T-helper 2 cell treated with Interferon-gamma antibody and Interleukin-4, amounts not matched to agents 5 μg/mL and 100 μg/mL, for 36 hours (primary cell): ENCODE measurements at regions not wholly inside any gene's neighbourhood (a gene's known extent, or its start where the extent isn't known, plus 50 kb on each side); places are given as distances from the start of the nearest gene placed in this dataset.

Experiments used
- DNase-seq: peaks from one replicate; pipeline ENCODE4 v3.0.0; 2021; ENCODE audit warnings: low spot score
- H3K27ac Mint-ChIP-seq: one replicate; pipeline ENCODE4 v1.8.0; 2021; ENCODE audit warnings: mild to moderate bottlenecking, mixed read lengths
- H3K27me3 Mint-ChIP-seq: one replicate; pipeline ENCODE4 v1.8.0; 2021; ENCODE audit warnings: low read depth, mixed read lengths
- H3K36me3 Mint-ChIP-seq: one replicate; pipeline ENCODE4 v1.8.0; 2021; ENCODE audit warnings: low read depth, mixed read lengths
- H3K4me1 Mint-ChIP-seq: one replicate; pipeline ENCODE4 v1.8.0; 2021; ENCODE audit warnings: low read depth, mixed read lengths
- H3K4me3 Mint-ChIP-seq: one replicate; pipeline ENCODE4 v1.8.0; 2022; ENCODE audit warnings: mild to moderate bottlenecking, moderate library complexity, mixed read lengths
- H3K9me3 Mint-ChIP-seq: one replicate; pipeline ENCODE4 v1.8.0; 2021; ENCODE audit warnings: mixed read lengths

DNA sequence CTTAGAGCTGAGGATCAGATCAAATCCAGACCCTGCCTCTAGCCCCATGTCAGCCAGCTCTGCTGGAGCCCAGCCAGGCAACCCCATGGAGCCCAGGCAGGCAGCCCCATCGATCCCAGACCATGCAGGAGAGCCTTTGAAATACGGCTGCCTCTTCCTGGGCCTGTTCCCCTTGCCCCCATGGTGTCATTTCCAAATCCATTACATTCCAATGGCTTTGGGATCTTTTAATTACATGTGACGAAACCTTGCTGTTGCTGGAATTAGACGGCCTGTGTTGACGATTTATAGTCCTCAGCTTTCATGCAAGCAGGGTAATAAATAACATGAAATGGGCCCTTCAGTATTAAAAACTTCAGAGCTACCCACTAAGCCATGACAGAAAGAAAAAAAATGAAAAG lies 75.8 kb upstream of the SLC14A2 start:
- no peaks in the 10 kb centered on the region for H3K36me3 Mint-ChIP-seq
- H3K9me3 Mint-ChIP-seq = peaks cover 4% of the 10 kb centered on the region
- DNase-seq = no peak
- no peak overlapping the region for H3K27ac Mint-ChIP-seq
- H3K27me3 Mint-ChIP-seq = no peaks in the 10 kb centered on the region
- no peak overlapping the region for H3K4me3 Mint-ChIP-seq
- no peaks in the 10 kb centered on the region for H3K4me1 Mint-ChIP-seq

DNA sequence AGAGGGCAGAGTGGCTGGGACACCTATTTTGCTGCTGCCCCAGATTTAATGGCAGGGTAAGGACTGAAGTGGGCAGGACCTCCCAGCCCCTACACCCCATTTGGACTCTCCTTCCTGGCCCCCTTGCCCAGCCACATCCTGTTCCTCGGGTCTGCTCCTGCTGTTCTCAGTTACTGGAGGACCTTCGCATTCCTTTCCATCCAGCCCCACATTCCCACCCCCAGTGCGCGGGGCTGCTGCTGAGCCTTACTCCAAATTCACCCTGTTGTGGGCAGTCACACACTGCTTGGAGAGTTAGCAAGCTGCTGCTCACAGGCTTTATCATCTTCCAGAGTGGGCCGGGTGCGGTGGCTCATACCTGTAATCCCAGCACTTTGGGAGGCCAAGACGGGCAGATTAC lies 75.2 kb upstream of the SLC14A2 start:
- H3K36me3 Mint-ChIP-seq = no peaks in the 10 kb centered on the region
- no peak for DNase-seq
- H3K27ac Mint-ChIP-seq = no peak overlapping the region
- H3K27me3 Mint-ChIP-seq = no peaks in the 10 kb centered on the region
- no peaks in the 10 kb centered on the region for H3K4me1 Mint-ChIP-seq
- no peak overlapping the region for H3K4me3 Mint-ChIP-seq
- peaks cover 4% of the 10 kb centered on the region for H3K9me3 Mint-ChIP-seq

GRCh38 chr18:45541421-45541820 lies 73.9 kb upstream of the SLC14A2 start:
- Mint-ChIP-seq H3K27ac (no peak overlapping the region), H3K4me1 (no peaks in the 10 kb centered on the region), H3K36me3 (no peaks in the 10 kb centered on the region), H3K4me3 (no peak overlapping the region), H3K27me3 (no peaks in the 10 kb centered on the region), H3K9me3 (peaks cover 4% of the 10 kb centered on the region)
- no peak for DNase-seq

DNA sequence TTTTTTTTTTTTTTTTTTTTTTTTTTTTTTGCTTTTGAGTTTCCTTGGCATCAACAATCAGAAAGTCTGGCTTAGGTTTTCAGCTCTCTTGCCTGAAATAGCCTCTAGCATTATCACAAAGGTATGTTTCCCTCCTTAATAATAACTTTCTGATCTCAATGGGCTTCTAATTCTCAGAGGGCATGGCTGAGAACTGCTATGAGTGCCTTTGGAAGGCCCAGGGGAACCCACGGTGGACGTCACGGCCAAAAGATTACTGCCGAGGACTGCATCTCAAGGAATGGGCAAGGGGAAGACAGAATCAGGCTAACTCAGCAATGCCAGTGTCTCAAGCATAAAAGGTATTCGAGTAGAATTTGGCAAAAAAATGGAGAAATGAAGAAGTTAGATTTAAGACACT lies 73.2 kb upstream of the SLC14A2 start:
- no peaks in the 10 kb centered on the region for H3K4me1 Mint-ChIP-seq
- no peaks in the 10 kb centered on the region for H3K36me3 Mint-ChIP-seq
- no peak for DNase-seq
- no peak overlapping the region for H3K4me3 Mint-ChIP-seq
- peaks cover 4% of the 10 kb centered on the region for H3K9me3 Mint-ChIP-seq
- H3K27me3 Mint-ChIP-seq = no peaks in the 10 kb centered on the region
- no peak overlapping the region for H3K27ac Mint-ChIP-seq

DNA sequence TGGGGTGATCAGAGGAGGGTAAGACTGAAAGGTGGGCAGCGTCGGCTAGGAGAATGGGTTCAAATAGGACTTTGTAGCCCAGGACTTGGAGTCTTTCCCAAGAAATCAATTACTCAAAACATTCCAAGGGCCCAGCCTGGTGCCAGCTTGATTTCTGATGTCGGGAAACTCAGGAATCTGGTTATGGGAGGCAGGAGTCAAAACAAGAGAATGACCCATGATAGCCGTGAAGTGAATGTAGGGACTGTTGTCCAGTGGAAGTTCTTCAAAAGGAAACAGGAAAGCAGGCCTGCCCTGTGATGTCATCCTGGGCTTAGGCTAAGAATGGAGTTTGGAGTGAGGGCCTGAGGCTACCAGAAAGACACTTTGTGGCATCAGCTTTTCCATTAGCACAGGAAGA lies 67.4 kb upstream of the SLC14A2 start:
- H3K4me1 Mint-ChIP-seq = no peaks in the 10 kb centered on the region
- H3K4me3 Mint-ChIP-seq = no peak overlapping the region
- no peak for DNase-seq
- H3K27ac Mint-ChIP-seq = no peak overlapping the region
- no peaks in the 10 kb centered on the region for H3K27me3 Mint-ChIP-seq
- H3K36me3 Mint-ChIP-seq = no peaks in the 10 kb centered on the region
- H3K9me3 Mint-ChIP-seq = no peaks in the 10 kb centered on the region

DNA sequence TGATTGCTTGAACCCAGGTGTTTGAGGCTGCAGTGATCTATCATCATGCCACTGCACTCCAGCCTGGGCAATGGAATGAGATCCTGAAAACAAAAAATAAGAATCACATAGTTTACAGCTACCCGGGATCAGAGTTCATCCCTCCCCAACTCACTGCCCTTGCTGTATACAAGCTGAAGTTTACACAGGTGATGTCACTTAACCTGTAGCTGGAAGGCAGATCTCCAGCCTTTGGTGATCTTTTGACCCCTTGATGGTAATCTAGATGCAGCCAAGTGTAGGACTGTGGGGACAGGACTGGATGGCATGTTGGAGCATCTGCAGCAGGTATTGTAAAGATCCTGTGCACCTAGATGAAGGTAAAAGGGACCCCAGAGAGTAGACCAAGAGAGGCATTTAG lies 66.7 kb upstream of the SLC14A2 start:
- no peak for DNase-seq
- H3K9me3 Mint-ChIP-seq = no peaks in the 10 kb centered on the region
- no peaks in the 10 kb centered on the region for H3K4me1 Mint-ChIP-seq
- H3K27ac Mint-ChIP-seq = no peak overlapping the region
- H3K4me3 Mint-ChIP-seq = no peak overlapping the region
- H3K36me3 Mint-ChIP-seq = no peaks in the 10 kb centered on the region
- no peaks in the 10 kb centered on the region for H3K27me3 Mint-ChIP-seq

- H3K36me3 Mint-ChIP-seq = no peaks in the 10 kb centered on the region
- no peak for DNase-seq
- no peak overlapping the region for H3K27ac Mint-ChIP-seq
- H3K9me3 Mint-ChIP-seq = no peaks in the 10 kb centered on the region
- H3K27me3 Mint-ChIP-seq = no peaks in the 10 kb centered on the region
- no peak overlapping the region for H3K4me3 Mint-ChIP-seq
- H3K4me1 Mint-ChIP-seq = no peaks in the 10 kb centered on the region
Observed at GRCh38 chr18:45549290-45549689, 66.0 kb upstream of the SLC14A2 start.

DNA sequence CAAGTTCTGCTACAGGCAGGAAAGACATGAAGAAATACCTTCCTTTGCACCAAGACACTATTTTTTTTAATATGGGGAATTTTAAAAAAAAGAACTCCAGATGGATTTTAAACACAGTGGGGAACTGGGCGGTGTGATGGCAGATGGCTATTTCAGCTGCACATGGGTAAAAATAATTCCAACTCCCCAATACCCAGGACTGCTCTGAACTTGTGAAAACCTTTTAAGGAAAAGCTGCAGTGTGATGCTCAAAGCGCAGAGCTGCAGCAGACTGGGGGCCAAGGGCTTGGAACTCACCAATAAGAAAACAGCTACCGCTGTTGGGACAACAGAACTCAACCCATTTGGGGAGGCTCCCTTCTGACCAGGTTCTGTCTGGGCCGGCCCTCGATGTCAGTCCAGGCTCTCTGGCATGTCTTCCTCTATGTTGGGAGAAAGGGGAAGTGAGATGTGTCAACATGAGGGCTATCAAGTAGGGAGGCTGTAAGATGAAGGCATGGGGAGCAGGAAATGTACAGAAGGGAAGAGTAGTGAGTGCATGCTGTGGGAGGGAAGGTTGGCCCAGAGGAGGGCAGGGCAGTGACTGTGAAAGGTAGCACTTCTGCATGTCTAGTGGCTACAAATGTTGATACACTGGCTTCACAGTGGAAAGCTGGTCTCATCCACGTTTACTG lies 64.0 kb upstream of the SLC14A2 start:
- no peak for DNase-seq
- Mint-ChIP-seq H3K4me3 (no peak overlapping the region), H3K9me3 (no peaks in the 10 kb centered on the region), H3K27me3 (no peaks in the 10 kb centered on the region), H3K4me1 (no peaks in the 10 kb centered on the region), H3K36me3 (no peaks in the 10 kb centered on the region), H3K27ac (no peak overlapping the region)

GRCh38 chr18:45553723-45554388 lies 61.4 kb upstream of the SLC14A2 start:
- Mint-ChIP-seq H3K9me3 (no peaks in the 10 kb centered on the region), H3K36me3 (no peaks in the 10 kb centered on the region), H3K4me1 (no peaks in the 10 kb centered on the region), H3K27me3 (no peaks in the 10 kb centered on the region), H3K27ac (no peak overlapping the region), H3K4me3 (no peak overlapping the region)
- no peak for DNase-seq

- DNase-seq = no peak
- H3K27me3 Mint-ChIP-seq = no peaks in the 10 kb centered on the region
- no peak overlapping the region for H3K27ac Mint-ChIP-seq
Observed at GRCh38 chr18:45554389-45554737, 60.9 kb upstream of the SLC14A2 start.

DNA sequence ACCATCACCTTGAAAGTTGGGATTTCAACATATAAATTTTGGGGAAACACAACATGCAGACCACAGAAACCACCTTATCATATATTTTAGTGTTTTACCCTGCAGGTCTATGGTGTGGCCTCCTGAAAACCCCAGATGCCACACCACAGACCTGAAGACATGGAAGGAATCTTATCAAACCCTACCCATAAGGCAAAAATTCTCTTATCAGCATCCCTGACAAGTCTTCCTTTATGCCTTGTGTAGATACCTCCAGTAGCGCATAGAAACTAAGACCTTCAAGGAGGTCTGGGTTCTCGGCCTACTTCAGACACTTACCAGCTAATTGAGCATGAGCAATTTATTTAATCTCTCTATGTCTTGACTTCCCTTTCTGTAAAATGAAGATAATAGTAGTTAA lies 59.1 kb upstream of the SLC14A2 start:
- Mint-ChIP-seq H3K9me3 (no peaks in the 10 kb centered on the region), H3K27ac (no peak overlapping the region), H3K4me1 (no peaks in the 10 kb centered on the region), H3K27me3 (no peaks in the 10 kb centered on the region), H3K4me3 (no peak overlapping the region), H3K36me3 (no peaks in the 10 kb centered on the region)
- DNase-seq = no peak

More at GRCh38 chr18:45554389-45554737, 60.9 kb upstream of the SLC14A2 start:
- H3K4me3 Mint-ChIP-seq = no peak overlapping the region
- H3K4me1 Mint-ChIP-seq = no peaks in the 10 kb centered on the region
- no peaks in the 10 kb centered on the region for H3K36me3 Mint-ChIP-seq
- H3K9me3 Mint-ChIP-seq = no peaks in the 10 kb centered on the region

DNA sequence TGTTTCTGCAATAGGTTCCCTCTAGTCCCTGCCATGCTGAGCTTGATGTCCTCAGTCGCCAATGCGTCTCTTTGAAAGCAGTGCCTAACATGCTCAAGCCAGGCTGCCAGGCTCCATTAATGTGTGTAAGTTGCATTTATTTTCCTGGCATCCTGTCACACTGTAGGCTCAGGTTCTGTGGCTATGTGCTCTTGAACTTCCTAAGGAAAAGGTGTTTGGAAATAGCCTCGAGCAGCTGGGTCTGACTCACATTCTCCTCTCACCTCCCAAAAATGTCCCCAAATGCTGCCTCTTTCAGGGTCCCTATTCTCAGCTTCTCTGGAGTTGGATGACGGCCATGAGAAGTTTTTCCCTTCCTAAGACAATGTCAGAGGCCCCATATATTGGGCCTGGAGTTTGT lies 58.0 kb upstream of the SLC14A2 start:
- no peaks in the 10 kb centered on the region for H3K9me3 Mint-ChIP-seq
- no peak for DNase-seq
- H3K4me3 Mint-ChIP-seq = no peak overlapping the region
- no peaks in the 10 kb centered on the region for H3K4me1 Mint-ChIP-seq
- H3K27ac Mint-ChIP-seq = no peak overlapping the region
- no peaks in the 10 kb centered on the region for H3K36me3 Mint-ChIP-seq
- no peaks in the 10 kb centered on the region for H3K27me3 Mint-ChIP-seq

DNA sequence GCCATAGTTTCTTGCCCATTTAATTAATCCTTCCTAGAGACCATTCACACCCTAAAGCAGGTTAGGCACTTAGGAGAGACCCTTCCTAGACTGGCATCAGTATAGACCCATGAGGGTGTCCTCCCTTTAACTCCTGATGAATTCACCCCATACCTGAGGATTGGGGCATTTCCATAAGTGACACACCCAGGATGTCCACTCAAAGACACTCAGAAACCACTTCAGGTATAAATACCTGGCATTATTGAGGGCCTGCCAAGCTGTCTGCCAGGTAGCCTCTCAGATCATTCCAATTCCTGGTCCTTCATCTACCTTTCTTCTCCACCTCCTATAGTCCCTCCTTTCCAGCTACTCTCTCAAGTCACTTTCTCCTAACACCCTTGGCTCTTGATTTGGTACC lies 57.5 kb upstream of the SLC14A2 start:
- no peak overlapping the region for H3K4me3 Mint-ChIP-seq
- no peaks in the 10 kb centered on the region for H3K4me1 Mint-ChIP-seq
- H3K9me3 Mint-ChIP-seq = no peaks in the 10 kb centered on the region
- no peak overlapping the region for H3K27ac Mint-ChIP-seq
- H3K27me3 Mint-ChIP-seq = no peaks in the 10 kb centered on the region
- DNase-seq = no peak
- H3K36me3 Mint-ChIP-seq = no peaks in the 10 kb centered on the region

DNA sequence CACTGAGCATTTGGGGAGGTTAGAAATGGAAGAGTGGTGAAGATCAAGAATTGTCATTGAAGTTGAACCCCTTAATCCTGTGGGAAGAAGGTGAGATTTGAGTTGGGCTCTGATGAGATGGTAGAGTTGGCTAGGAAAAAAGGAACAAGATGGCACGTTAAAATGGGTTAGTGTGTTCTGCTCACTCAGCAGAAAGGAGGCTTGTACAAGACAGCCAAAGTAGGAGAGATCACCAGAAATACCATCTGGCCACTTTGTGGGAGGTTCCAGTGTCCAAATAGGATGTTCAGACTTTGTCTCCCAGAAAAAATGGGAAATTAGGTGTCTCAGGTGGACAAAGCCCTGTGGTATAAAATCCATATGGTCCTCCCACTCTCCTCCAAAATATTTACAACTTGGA lies 56.0 kb upstream of the SLC14A2 start:
- no peaks in the 10 kb centered on the region for H3K36me3 Mint-ChIP-seq
- DNase-seq = no peak
- no peaks in the 10 kb centered on the region for H3K9me3 Mint-ChIP-seq
- no peak overlapping the region for H3K27ac Mint-ChIP-seq
- no peaks in the 10 kb centered on the region for H3K4me1 Mint-ChIP-seq
- H3K4me3 Mint-ChIP-seq = no peak overlapping the region
- H3K27me3 Mint-ChIP-seq = no peaks in the 10 kb centered on the region

DNA sequence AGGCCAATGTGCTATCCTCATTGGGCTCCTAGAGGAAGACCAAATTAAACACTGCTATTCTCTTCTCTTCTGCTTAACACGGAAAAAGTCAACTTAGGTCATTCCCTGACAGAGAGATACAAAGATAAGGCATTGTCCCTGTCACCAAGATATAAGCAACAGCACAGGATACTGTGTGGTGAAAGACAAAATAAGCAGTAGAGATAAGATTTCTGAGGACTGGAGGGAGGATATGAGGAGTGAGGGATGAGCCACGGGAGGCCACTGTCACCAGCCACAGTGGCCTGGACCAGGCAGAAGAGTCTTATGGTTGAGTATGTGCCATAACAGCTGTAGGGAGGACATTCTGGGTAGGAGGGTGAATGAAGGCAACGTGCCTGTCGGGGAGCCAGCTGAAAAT lies 54.4 kb upstream of the SLC14A2 start:
- Mint-ChIP-seq H3K27me3 (no peaks in the 10 kb centered on the region), H3K4me3 (no peak overlapping the region), H3K27ac (no peak overlapping the region), H3K4me1 (no peaks in the 10 kb centered on the region), H3K9me3 (no peaks in the 10 kb centered on the region), H3K36me3 (no peaks in the 10 kb centered on the region)
- no peak for DNase-seq
